SH-SY5Y (cell line): ENCODE measurements at regions not wholly inside any gene's neighbourhood (a gene's known extent, or its start where the extent isn't known, plus 50 kb on each side); places are given as distances from the start of the nearest gene placed in this dataset.

Experiments used
- GATA2 ChIP-seq: IDR thresholded peaks from 2 replicates; pipeline ENCODE4 v1.6.1; 2011; ENCODE audit warnings: mild to moderate bottlenecking, low read depth, low read length
- GATA3 ChIP-seq: IDR thresholded peaks from 2 replicates; pipeline ENCODE4 v1.6.1; 2011; ENCODE audit warnings: low read depth, mild to moderate bottlenecking, low read length, moderate library complexity

- TF ChIP-seq GATA2 (no peak), GATA3 (no peak)
These were observed 97.7 kb upstream of the ACSL4 start for GRCh38 chrX:109830704-109831206.
